ENCODE measurements at regions not wholly inside any gene's neighbourhood (a gene's known extent, or its start where the extent isn't known, plus 50 kb on each side); places are given as distances from the start of the nearest gene placed in this dataset.
"Not testable (repeated sequence)": the region's sequence is repeated elsewhere in the genome, so short reads cannot be mapped to it uniquely, and the experiment has no call there.

DNA sequence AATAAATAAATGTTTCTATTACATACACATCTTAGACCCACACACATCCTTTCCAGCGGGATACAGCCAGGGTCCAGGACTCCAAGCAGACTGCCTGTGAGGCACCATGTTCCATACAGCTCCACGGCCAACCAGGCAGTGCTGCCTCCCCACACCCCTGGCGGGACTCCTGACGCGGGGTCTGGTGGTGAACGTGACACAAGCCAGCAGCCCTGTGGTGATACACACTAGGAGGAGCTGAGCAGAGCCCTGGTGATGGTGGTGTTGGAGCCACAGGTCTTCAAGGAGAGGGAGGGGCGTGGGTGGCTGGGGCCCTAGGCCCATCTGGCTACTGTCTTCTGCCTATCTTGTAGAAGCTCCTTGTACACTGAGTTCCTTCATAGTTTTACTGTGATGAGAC is 53.1 kb upstream of the LPCAT1 start:
- DNase-seq (ENCODE audit: low spot score); H3K27ac Mint-ChIP-seq; H3K27me3 Mint-ChIP-seq (ENCODE audit: insufficient read depth); H3K36me3 Mint-ChIP-seq (ENCODE audit: low read depth); H3K4me3 Mint-ChIP-seq; H3K4me1 Mint-ChIP-seq (ENCODE audit: low read depth); H3K9me3 Mint-ChIP-seq; intact Hi-C loops (cut with micrococcal nuclease): not testable (repeated sequence)

DNA sequence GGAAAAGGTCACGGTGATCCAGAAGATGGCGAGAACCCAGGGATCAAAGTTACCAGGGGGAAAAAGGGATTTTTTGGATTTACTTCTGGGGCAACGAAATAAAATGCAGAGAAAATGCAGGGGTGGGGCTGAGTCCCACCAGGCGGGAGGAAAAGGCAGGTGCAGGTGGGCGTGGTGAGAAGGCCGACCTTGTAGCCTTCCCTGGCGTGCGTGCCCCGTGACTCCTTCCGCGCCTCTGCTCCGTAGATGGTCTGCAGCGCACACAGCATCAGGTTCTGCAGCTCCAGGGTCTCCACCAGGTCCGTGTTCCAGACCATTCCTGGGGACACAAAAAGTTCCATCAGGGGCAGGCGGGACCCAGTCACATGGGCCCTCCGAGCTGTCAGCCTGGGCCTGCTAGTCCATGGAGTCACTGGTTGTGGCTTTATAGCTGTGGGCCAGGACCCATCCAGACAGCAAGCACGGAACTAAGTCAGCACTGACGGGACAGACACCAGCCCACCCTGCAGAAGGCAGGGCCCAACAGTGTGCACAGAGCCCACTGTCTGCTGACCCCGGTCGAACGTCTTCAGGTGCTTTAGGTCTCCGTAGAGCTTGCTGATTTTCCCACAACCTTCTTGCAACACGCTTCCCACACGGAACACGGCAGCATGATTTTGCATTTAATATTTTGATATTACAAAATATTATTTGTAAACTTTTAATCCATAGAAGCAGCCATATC is 52.4 kb upstream of the LPCAT1 start:
- H3K4me1 Mint-ChIP-seq (ENCODE audit: low read depth); H3K4me3 Mint-ChIP-seq; H3K9me3 Mint-ChIP-seq; intact Hi-C loops (cut with micrococcal nuclease); DNase-seq (ENCODE audit: low spot score); H3K27me3 Mint-ChIP-seq (ENCODE audit: insufficient read depth); H3K36me3 Mint-ChIP-seq (ENCODE audit: low read depth); H3K27ac Mint-ChIP-seq: not testable (repeated sequence)

DNA sequence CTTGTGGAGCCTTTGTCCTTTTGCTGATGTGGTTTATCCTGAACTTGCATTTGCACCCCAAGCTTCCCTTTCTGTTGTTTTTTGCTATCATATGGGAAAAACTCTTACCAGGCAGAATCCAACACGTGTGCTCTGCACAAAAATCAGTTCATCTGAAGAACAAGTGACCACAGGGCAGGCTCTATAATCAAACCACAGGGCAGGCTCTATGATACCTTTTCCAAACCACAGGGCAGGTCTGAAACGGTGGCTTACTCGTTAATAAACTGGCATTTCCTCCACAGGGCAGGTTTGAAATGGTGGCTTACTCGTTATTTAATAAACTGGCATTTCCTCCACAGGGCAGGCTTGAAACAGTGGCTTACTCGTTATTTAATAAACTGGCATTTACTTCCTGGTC is 51.7 kb upstream of the LPCAT1 start:
- intact Hi-C loops (cut with micrococcal nuclease); H3K36me3 Mint-ChIP-seq (ENCODE audit: low read depth); H3K4me3 Mint-ChIP-seq; H3K4me1 Mint-ChIP-seq (ENCODE audit: low read depth); H3K27me3 Mint-ChIP-seq (ENCODE audit: insufficient read depth); H3K9me3 Mint-ChIP-seq; DNase-seq (ENCODE audit: low spot score); H3K27ac Mint-ChIP-seq: not testable (repeated sequence)

DNA sequence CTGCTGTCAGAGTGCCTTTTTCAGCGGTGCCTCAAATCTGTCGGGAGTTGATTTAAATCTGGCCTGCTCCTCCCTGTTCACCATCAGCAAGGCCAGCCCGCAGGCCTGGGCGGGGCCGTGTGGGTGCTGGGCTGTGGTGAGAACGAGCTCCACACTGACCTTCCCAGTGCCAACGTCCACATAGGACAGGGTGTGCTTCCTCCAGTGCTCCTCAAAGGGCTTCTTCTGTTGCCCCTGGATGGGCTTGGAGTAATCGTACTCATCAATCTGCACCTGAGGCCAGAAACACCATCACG is 50.2 kb upstream of the LPCAT1 start:
- intact Hi-C loops (cut with micrococcal nuclease); H3K27ac Mint-ChIP-seq; DNase-seq (ENCODE audit: low spot score); H3K9me3 Mint-ChIP-seq; H3K4me1 Mint-ChIP-seq (ENCODE audit: low read depth); H3K27me3 Mint-ChIP-seq (ENCODE audit: insufficient read depth); H3K4me3 Mint-ChIP-seq; H3K36me3 Mint-ChIP-seq (ENCODE audit: low read depth): not testable (repeated sequence)

DNA sequence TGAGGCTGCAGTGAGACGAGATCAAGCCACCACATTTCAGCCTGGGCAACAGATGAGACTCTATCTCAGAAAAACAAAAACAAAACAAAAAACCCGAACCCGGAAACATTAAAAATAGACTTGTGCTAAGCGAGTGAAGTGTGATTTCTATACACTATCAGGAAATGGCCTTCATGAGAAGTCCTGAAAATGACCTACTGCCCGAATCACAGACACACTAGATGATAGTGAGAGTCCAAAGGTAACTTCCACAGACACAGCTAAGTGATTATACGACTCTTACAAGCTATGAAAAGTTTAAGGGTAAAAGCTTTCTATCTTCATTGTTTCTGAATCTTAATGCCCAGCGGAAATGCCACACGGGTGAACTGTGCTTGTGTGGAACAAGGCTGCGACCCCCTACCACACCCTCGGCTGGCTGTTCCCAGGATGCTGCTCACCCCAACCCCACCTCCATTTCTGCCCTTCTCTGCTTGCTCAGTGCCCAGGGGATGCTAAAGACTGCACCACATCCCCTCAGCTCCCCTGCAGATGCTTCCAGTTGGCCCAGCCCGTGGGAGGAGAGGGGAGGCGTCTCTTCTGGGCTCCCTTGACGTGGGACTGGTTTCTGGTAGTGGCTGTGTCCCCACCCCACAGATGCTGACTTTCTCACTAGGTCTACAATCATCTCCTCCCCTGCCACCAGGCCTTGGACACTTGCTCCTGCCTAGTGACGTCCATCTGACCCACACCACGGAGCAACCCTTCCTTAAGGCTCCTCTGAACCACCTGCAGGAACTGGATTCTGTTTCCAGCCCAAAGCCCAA is 49.7 kb upstream of the LPCAT1 start:
- H3K27ac Mint-ChIP-seq; H3K36me3 Mint-ChIP-seq (ENCODE audit: low read depth); H3K4me3 Mint-ChIP-seq; H3K4me1 Mint-ChIP-seq (ENCODE audit: low read depth); DNase-seq (ENCODE audit: low spot score); intact Hi-C loops (cut with micrococcal nuclease); H3K27me3 Mint-ChIP-seq (ENCODE audit: insufficient read depth); H3K9me3 Mint-ChIP-seq: not testable (repeated sequence)
